Stimulated activated effector memory CD8-positive, alpha-beta T cell treated with anti-CD3 and anti-CD28 coated beads, Interleukin-12 subunit alpha, Interleukin-12 subunit beta, amount 100 ng/mL, for 72 hours (primary cell): ENCODE measurements at regions not wholly inside any gene's neighbourhood (a gene's known extent, or its start where the extent isn't known, plus 50 kb on each side); places are given as distances from the start of the nearest gene placed in this dataset.

Experiments used
- ATAC-seq: fragments of 150-1000 bp; cut with Tn5 transposase; 2 replicates; pipeline ENCODE4 v1.10.0; 2021
- DNase-seq, 2 donors: peaks; one replicate each; pipeline ENCODE4 v3.0.0; 2021 to 2022; ENCODE audit warnings: low spot score in 2 of 2
- H3K27ac Mint-ChIP-seq: one replicate; pipeline ENCODE4 v1.8.0; 2022; ENCODE audit warnings: mild to moderate bottlenecking, mixed read lengths
- H3K36me3 Mint-ChIP-seq: one replicate; pipeline ENCODE4 v1.8.0; 2022; ENCODE audit warnings: mild to moderate bottlenecking, mixed read lengths
- H3K4me1 Mint-ChIP-seq: one replicate; pipeline ENCODE4 v1.8.0; 2022; ENCODE audit warnings: mixed read lengths
- H3K4me3 Mint-ChIP-seq: one replicate; pipeline ENCODE4 v1.8.0; 2022; ENCODE audit warnings: mild to moderate bottlenecking, mixed read lengths
- H3K9me3 Mint-ChIP-seq: one replicate; pipeline ENCODE4 v1.8.0; 2022; ENCODE audit warnings: mixed read lengths

DNA sequence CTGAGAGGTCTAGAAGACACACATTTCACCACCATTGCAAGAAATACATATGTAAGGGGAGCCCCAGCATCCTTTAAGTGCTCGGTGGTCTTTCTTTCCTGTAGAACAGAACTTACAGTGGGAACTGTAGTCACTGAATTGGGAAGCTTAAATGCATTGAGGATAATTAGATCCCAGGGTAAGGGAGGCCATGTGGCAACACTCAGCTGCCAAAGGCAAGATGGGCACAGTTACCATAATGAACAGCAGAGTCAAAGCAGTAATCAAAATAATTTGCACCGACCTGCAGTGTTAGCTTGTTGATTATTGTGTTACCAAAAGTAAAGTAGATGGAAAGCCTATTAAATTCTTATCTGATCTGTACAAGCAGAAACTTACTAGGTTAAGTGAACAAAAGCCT, 291.2 kb upstream of the PCDH20 start:
- no peak overlapping the region for H3K4me3 Mint-ChIP-seq
- no peak overlapping the region for H3K27ac Mint-ChIP-seq
- H3K36me3 Mint-ChIP-seq = no peaks in the 10 kb centered on the region
- DNase-seq (no peak), ATAC-seq (no peak)
- peaks cover 16% of the 10 kb centered on the region for H3K9me3 Mint-ChIP-seq
- no peaks in the 10 kb centered on the region for H3K4me1 Mint-ChIP-seq

DNA sequence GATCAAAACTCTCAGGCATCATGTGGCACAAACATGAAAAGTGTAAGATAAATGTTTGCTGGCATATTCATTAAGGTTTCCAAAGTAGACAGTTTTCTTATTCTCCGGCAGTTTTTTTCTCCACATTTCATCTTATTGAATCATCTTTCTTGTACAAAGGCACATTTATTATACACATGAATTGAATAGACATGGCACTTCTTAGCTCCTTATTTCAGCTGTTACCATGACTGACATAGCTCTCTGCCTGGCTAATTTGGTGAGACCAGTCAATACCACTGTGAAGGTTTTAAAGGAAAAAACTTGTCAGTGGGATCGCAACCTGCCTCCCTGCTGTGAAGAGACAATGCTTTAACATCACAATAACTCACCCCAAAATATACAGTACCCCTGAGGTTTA, 285.0 kb upstream of the PCDH20 start:
- Mint-ChIP-seq H3K4me1 (no peaks in the 10 kb centered on the region), H3K27ac (no peak overlapping the region), H3K9me3 (peaks cover 17% of the 10 kb centered on the region), H3K36me3 (no peaks in the 10 kb centered on the region), H3K4me3 (no peak overlapping the region)
- DNase-seq (no peak), ATAC-seq (no peak)

DNA sequence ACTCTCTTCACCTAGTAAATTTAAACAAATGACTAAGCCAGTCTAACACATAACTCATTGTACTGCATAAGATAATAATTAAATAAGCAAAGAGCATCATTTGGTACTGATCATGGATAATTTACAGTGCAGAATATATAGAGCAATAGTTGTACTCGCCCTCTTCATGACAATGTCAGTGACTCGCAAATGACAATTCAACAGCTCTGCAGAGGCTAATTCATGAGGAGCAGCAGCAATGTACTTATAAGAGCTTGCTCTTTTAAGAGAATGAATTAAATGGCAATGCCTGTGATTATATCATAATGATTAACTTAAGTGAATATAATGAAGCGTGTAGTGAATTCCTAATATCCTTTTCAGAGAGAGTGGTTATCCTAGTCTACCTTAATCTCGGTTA, 284.5 kb upstream of the PCDH20 start:
- DNase-seq (no peak), ATAC-seq (no peak)
- peaks cover 17% of the 10 kb centered on the region for H3K9me3 Mint-ChIP-seq
- no peak overlapping the region for H3K4me3 Mint-ChIP-seq
- no peaks in the 10 kb centered on the region for H3K4me1 Mint-ChIP-seq
- H3K36me3 Mint-ChIP-seq = no peaks in the 10 kb centered on the region
- H3K27ac Mint-ChIP-seq = no peak overlapping the region

DNA sequence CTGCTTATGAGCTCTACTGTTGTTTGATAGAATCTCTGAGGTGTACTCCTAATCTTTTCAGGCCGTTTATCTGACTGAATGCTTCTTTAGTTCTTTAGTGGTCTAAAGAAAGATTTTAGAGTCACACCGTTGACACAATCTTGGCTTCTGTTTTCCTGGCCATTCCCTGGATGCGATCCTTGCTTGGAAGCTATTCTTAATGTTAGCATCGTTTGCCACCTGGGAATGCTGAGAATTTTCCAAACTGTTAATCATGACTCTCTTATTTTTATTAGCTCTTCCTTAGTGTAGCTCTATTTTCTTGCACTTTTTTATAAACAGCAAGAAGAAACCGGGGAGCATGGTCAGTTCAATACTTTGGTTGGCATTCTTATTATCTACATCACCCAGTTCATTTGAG, 281.0 kb upstream of the PCDH20 start:
- DNase-seq = no peak
- Mint-ChIP-seq H3K4me3 (no peak overlapping the region), H3K9me3 (peaks cover 18% of the 10 kb centered on the region), H3K27ac (no peak overlapping the region), H3K4me1 (no peaks in the 10 kb centered on the region), H3K36me3 (no peaks in the 10 kb centered on the region)
- ATAC-seq = no peak

DNA sequence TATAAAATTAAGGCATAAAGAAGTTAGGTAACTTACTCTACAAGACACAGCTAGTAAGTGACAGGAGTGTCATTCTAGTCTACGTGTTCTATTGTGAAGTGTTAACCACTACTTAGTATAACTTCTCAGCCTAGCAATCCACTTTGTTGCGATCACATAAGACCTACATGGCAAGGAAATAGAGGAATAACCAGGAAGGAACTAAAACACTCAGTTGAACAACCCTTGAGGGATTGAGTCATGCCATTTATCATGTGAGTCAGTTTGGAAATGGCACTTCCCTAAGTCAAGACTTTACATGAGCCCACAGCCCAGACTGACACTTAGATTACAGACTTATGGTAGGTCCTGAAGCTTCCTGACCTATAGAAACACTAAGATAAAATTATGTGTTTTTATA, 279.5 kb upstream of the PCDH20 start:
- Mint-ChIP-seq H3K36me3 (no peaks in the 10 kb centered on the region), H3K4me3 (no peak overlapping the region), H3K9me3 (peaks cover 20% of the 10 kb centered on the region), H3K27ac (no peak overlapping the region), H3K4me1 (no peaks in the 10 kb centered on the region)
- ATAC-seq (no peak), DNase-seq (no peak)

DNA sequence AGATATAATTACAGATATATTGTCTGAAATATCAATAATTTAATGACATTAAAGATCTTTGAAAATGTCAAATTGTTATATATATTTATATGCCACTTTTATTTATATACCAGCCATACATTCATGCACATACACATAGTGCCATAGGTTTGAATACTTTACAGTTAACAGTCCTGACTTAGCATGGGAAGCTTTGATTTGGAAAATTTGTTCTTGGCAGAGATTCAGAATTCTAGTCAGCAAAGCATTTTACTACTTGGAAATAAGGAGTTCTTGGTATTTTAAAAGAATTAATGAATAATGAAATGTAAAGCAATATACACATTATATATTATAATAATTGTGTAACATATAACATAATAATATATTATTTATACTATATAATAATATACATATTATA, 277.0 kb upstream of the PCDH20 start:
- no peak for DNase-seq
- H3K27ac Mint-ChIP-seq = no peak overlapping the region
- no peaks in the 10 kb centered on the region for H3K36me3 Mint-ChIP-seq
- no peak overlapping the region for H3K4me3 Mint-ChIP-seq
- no peaks in the 10 kb centered on the region for H3K4me1 Mint-ChIP-seq
- no peak for ATAC-seq
- H3K9me3 Mint-ChIP-seq = peaks cover 15% of the 10 kb centered on the region

DNA sequence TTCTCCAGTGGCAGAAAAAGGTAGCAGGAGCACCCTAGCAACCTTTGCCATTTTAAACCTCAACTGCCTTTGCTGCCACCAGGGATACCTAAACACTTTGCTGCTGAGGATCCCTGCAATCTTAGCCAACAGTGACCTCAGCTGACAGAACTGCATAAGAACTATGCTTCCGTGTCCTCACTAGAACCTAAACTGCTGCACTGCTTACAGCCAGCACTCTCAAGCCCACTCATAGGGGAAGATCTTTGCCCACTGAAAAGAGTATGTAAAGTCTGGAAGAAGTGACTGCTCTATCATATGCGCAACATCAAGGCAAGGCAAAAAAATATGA, 270.0 kb upstream of the PCDH20 start:
- Mint-ChIP-seq H3K27ac (no peak overlapping the region), H3K4me3 (no peak overlapping the region), H3K4me1 (no peaks in the 10 kb centered on the region), H3K36me3 (no peaks in the 10 kb centered on the region), H3K9me3 (peaks cover 18% of the 10 kb centered on the region)
- ATAC-seq (no peak), DNase-seq (no peak)

DNA sequence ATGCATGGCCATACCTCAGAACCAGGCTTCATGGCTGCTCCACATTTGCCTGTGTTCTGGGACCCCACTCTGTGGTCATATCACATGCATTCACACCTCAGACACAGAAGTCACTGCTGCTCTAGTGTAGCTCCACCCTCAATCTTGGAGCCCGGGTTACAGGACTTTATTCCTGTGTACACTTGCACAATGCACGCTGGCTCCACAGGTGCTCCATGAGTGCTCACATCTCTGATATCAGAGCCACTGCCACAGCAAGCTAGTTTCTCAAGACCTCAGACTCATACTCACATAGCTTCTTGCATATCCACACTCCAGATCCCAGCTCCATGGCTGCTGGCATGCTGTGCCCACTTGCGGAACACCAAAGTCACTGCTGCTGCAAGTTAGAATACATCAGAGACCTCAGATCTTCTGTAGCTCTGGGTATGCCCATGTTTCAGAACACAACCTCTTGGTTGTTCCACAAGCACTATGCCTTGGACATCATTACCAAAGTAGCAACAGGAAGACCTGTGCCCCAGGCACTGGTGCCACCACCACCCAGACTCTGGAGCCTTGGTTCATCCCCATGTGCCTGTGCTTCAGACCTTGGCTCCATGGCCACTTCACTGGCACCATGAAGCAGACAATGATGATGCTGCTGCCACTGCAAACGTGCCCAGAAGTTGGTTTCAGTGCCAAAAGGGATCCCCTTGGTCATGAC, 269.5 kb upstream of the PCDH20 start:
- H3K27ac Mint-ChIP-seq = no peak overlapping the region
- no peak overlapping the region for H3K4me3 Mint-ChIP-seq
- H3K9me3 Mint-ChIP-seq = peaks cover 18% of the 10 kb centered on the region
- no peak for ATAC-seq
- H3K4me1 Mint-ChIP-seq = no peaks in the 10 kb centered on the region
- no peak for DNase-seq
- no peaks in the 10 kb centered on the region for H3K36me3 Mint-ChIP-seq

DNA sequence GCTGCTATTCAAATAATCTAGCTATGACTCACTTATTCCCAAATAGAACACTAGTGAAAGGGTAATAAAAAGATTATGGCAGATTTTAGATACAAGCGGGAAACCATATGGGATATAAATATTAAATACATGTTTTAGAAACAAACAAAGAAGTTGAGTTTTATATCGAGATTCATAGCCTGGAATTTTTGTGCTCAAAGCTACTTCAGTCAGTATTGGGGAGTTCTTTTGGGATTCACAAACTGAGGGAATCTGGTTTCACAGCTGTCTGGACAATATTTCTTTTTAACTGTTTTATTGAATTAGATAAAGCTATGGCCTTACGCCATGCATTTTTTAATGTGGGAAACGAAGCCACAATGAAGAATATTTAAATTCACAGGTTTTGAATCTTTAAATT, 257.1 kb upstream of the PCDH20 start:
- ATAC-seq (no peak), DNase-seq (no peak)
- H3K4me3 Mint-ChIP-seq = no peak overlapping the region
- no peaks in the 10 kb centered on the region for H3K36me3 Mint-ChIP-seq
- no peaks in the 10 kb centered on the region for H3K4me1 Mint-ChIP-seq
- peaks cover 8% of the 10 kb centered on the region for H3K9me3 Mint-ChIP-seq
- H3K27ac Mint-ChIP-seq = no peak overlapping the region

DNA sequence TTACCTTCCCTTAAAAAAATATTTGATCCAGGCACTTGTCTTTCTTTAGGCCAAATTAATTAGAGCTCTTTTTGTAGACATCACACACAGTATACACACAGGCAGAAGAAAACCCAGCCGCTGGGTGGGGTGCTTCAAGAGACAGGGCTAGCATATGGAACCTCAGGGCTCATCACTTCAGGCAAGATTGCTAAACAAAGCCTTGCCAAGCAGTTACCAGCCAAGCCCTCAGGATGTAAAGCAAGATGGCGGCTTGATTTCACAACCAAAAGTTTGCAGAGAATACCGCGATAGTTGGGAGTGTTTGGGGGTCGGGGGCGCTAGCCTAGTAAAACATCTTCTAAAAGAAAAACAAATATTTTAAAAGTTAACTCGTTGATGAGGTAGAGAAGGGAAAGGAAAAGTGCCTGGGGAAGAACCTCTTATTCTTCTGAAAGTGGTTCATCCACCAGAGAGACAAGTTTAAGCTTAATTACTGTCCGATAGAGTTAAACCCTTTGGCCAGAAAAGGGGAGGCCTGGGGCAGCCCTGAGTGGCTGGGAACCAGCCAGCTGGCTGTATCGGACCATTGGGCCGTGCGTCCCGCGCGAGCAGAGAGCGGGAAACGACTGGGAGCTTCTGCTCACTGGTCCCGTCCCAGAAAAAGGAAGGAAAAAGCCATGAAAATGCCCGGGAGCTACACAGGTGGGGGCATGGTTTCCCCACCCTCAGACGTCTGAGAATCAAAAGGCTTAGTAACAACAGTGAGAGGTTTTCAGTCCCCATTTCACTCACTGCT, 254.9 kb upstream of the PCDH20 start:
- Mint-ChIP-seq H3K9me3 (peaks cover 13% of the 10 kb centered on the region), H3K4me3 (no peak overlapping the region), H3K27ac (no peak overlapping the region), H3K36me3 (no peaks in the 10 kb centered on the region), H3K4me1 (no peaks in the 10 kb centered on the region)
- DNase-seq (no peak), ATAC-seq (no peak)

DNA sequence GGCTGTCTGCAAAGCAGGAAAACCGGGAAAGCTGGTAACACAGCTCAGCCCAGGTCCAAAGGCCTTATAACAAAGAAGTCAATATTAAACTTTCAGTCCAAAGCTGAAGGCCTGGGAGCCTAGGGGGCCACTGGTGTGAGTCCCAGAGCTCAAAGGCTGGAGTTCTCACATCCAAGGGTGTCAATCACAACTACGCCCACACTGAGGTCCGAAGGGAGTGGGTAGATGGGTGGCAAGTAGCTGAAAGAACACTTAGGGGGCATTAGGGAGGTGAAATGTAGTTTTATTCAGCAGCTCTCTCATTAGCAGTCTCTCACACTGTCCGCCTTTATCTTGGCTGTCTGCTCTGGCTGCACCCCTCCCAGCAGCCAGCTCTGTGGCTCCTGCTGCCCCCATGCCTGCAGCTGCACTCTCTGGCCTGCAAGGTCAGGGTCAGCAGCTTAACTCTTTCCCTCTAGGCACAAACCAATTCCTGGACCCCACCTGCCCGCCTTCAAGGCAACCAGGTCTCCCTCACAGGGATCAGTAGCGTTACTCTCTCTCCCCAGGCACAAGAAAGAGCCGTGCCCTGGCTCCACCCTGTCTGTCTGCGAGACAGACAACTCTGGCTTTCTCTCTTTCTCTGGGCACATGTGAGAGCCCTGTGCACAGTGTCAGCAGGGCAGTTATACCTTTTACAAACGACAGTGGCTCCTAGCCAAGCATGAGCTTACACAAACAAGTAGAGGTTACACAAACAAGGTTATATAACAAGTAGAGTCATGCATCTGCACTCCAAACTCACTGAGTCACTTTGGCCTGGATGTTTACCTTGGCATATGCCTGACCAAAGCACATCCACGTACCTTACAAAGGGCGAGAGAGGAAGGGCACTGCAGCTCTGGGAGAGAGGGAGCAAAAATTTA, 249.4 kb upstream of the PCDH20 start:
- Mint-ChIP-seq H3K27ac (no peak overlapping the region), H3K4me1 (no peaks in the 10 kb centered on the region), H3K4me3 (no peak overlapping the region), H3K36me3 (no peaks in the 10 kb centered on the region), H3K9me3 (peaks cover 25% of the 10 kb centered on the region)
- DNase-seq = no peak
- no peak for ATAC-seq

DNA sequence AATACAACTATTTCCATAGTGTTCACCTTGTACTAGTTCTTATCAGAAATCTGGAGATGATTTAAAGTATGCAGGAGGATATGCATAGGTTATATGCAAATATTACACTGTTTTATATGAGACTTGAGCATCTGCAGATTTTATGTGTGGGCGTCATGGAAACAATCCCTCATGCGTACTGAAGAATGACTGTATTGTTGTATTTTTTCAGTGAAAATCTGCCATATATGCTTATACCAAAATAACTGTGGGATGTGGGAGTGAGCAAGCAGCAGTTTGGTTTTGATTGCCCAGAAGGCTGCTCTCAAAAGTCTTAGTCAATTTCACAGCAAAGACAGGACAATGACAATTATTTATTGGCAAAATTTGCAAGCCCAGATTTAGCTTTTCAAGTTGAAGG, 238.8 kb upstream of the PCDH20 start:
- ATAC-seq = no peak
- Mint-ChIP-seq H3K36me3 (no peaks in the 10 kb centered on the region), H3K4me3 (no peak overlapping the region), H3K4me1 (no peaks in the 10 kb centered on the region), H3K27ac (no peak overlapping the region), H3K9me3 (peaks cover 18% of the 10 kb centered on the region)
- DNase-seq = no peak

DNA sequence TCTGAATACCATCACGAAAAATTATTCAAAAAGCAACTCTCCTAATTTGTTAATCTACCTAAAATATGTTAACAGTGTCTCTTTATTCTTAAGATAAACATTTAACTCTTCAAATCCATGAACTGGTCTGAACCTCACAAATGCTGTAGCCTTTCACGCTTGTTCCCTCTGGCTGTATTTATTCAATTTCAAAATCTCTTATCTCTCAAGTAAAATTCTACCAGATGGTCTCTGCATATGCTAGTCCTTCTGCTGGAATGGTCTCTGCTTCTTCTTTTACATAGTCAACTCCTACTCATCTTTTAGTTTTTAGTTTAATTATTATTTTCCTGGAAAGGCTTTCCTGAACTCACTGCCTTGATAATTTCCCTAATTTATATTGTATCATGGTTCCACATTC, 232.9 kb upstream of the PCDH20 start:
- H3K9me3 Mint-ChIP-seq = peaks cover 23% of the 10 kb centered on the region
- no peaks in the 10 kb centered on the region for H3K36me3 Mint-ChIP-seq
- ATAC-seq (no peak), DNase-seq (no peak)
- H3K4me1 Mint-ChIP-seq = no peaks in the 10 kb centered on the region
- no peak overlapping the region for H3K4me3 Mint-ChIP-seq
- no peak overlapping the region for H3K27ac Mint-ChIP-seq

DNA sequence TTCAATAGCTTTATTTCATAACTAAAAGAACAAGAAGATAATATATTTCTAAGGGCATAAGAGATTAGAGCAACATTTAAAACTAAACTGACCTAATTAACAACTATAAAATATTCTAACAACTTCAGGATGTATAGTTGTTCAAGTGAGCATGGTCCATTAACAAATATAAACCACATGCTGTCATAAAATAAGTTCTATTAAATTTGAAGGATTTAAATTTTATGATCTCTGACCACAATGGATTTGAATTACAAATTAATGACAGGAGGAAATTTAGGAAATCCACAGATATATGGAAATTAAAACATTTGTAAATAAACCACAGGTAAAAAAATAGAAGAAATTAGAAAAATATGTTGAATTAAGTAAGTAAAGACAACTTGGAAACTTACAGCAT, 196.5 kb upstream of the PCDH20 start:
- no peaks in the 10 kb centered on the region for H3K4me1 Mint-ChIP-seq
- H3K27ac Mint-ChIP-seq = no peak overlapping the region
- H3K9me3 Mint-ChIP-seq = peaks cover 19% of the 10 kb centered on the region
- DNase-seq (no peak), ATAC-seq (no peak)
- no peak overlapping the region for H3K4me3 Mint-ChIP-seq
- no peaks in the 10 kb centered on the region for H3K36me3 Mint-ChIP-seq

DNA sequence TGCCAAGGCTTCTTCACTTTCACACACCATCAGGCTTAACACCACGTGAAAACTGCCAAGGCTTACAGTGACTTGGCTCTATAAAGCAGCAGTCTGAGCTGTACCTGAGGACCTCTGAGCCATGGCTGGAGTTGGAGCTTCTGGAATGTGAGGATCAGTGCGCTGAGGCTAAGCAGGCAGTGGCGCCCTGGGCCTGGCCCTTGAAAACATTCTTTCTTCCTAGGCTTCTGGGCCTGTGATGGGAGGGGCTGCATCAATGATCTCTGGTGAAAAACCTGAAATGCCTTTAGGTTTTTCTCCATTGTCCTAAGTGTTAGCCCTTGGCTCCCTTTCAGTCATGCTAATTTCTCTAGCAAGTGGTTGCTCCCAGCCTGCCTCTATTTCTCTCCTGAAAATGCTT, 192.5 kb upstream of the PCDH20 start:
- Mint-ChIP-seq H3K4me1 (no peaks in the 10 kb centered on the region), H3K9me3 (peaks cover 19% of the 10 kb centered on the region), H3K4me3 (no peak overlapping the region), H3K27ac (no peak overlapping the region), H3K36me3 (no peaks in the 10 kb centered on the region)
- ATAC-seq = no peak
- DNase-seq = no peak
